ENCODE measurements at regions not wholly inside any gene's neighbourhood (a gene's known extent, or its start where the extent isn't known, plus 50 kb on each side); places are given as distances from the start of the nearest gene placed in this dataset.

DNA sequence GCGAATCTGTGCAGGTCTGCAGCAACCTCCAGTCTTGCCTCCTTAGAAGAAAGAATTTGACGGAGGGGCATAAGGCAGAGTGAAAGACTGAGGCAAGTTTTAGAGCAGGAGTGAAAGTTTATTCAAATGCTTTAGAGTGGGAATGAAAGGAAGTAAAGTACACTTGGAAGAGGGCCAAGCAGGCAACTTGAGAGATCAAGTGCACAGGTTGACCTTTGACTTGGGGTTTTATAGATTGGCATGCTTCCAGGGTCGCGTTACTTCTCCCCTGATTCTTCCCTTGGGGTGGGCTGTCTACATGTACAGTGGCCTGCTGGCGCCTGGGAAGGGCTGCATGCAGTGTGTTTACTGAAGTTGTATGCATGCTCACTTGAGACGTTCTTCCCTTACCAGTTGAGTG lies 127.2 kb upstream of the FER start:
- TF ChIP-seq, protein P1, sequence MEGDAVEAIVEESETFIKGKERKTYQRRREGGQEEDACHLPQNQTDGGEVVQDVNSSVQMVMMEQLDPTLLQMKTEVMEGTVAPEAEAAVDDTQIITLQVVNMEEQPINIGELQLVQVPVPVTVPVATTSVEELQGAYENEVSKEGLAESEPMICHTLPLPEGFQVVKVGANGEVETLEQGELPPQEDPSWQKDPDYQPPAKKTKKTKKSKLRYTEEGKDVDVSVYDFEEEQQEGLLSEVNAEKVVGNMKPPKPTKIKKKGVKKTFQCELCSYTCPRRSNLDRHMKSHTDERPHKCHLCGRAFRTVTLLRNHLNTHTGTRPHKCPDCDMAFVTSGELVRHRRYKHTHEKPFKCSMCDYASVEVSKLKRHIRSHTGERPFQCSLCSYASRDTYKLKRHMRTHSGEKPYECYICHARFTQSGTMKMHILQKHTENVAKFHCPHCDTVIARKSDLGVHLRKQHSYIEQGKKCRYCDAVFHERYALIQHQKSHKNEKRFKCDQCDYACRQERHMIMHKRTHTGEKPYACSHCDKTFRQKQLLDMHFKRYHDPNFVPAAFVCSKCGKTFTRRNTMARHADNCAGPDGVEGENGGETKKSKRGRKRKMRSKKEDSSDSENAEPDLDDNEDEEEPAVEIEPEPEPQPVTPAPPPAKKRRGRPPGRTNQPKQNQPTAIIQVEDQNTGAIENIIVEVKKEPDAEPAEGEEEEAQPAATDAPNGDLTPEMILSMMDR (IDR thresholded peaks at IDR 0.05; ENCODE audit: extremely low read depth in 1 of 2, insufficient read depth in 1 of 2, low read depth in 1 of 2, low read length in 2 of 2) = no peak
- TF ChIP-seq POLR2AphosphoS5 (IDR thresholded peaks at IDR 0.05; ENCODE audit: insufficient read depth, low read depth, low read length) = no peak
- TF ChIP-seq POLR2A (IDR thresholded peaks at IDR 0.05; ENCODE audit: low read depth, low read length) = no peak
- no peak for TF ChIP-seq EZH2 (IDR thresholded peaks at IDR 0.05; ENCODE audit: borderline replicate concordance, low read depth, low read length, severe bottlenecking)
- TF ChIP-seq, protein P2, sequence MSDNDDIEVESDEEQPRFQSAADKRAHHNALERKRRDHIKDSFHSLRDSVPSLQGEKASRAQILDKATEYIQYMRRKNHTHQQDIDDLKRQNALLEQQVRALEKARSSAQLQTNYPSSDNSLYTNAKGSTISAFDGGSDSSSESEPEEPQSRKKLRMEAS (IDR thresholded peaks at IDR 0.05; ENCODE audit: insufficient read depth, insufficient read length) = no peak

Measured in endothelial cell of umbilical vein (primary cell).